Osteoblast (primary cell): ENCODE measurements at regions not wholly inside any gene's neighbourhood (a gene's known extent, or its start where the extent isn't known, plus 50 kb on each side); places are given as distances from the start of the nearest gene placed in this dataset.

ENCODE experiments used
- DNase-seq: peaks from one replicate; pipeline ENCODE4 v3.0.0; 2011; ENCODE audit warnings: low spot score, mixed read lengths; ENCODE audit not compliant: insufficient read length; ENCODE audit errors: missing footprints
- H2AFZ ChIP-seq: 2 replicates; pipeline ENCODE4 v1.6.0; 2011; ENCODE audit warnings: mild to moderate bottlenecking, low read length
- H3K27ac ChIP-seq: 2 replicates; pipeline ENCODE4 v1.5.1; 2011; ENCODE audit warnings: mild to moderate bottlenecking, low read depth, low read length, moderate library complexity
- H3K27me3 ChIP-seq: 2 replicates; pipeline ENCODE4 v1.6.0; 2012; ENCODE audit warnings: mild to moderate bottlenecking, control low read depth, inconsistent platforms, low read length, moderate library complexity; ENCODE audit not compliant: insufficient read depth
- H3K36me3 ChIP-seq: 2 replicates; pipeline ENCODE4 v1.5.1; 2011; ENCODE audit warnings: mild to moderate bottlenecking, low read length, control low read depth, moderate library complexity; ENCODE audit not compliant: insufficient read depth
- H3K4me1 ChIP-seq: 2 replicates; pipeline ENCODE4 v1.5.1; 2011; ENCODE audit warnings: mild to moderate bottlenecking, low read length, control low read depth, moderate library complexity; ENCODE audit not compliant: insufficient read depth
- H3K4me2 ChIP-seq: 2 replicates; pipeline ENCODE4 v1.6.0; 2011; ENCODE audit warnings: mild to moderate bottlenecking, low read length; ENCODE audit not compliant: insufficient read depth
- H3K4me3 ChIP-seq: fragments of 200-600 bp; sonication (generic); 3 replicates; pipeline ENCODE4 v1.5.1; 2012; ENCODE audit warnings: mild to moderate bottlenecking, low read length, inconsistent platforms; ENCODE audit not compliant: insufficient read depth
- H3K79me2 ChIP-seq: 2 replicates; pipeline ENCODE4 v1.6.0; 2012; ENCODE audit warnings: mild to moderate bottlenecking, low read length, control low read depth, inconsistent platforms; ENCODE audit not compliant: insufficient read depth
- H3K9me3 ChIP-seq: 2 replicates; pipeline ENCODE4 v1.5.1; 2011; ENCODE audit warnings: low read depth, low read length, control low read depth
- H4K20me1 ChIP-seq: 2 replicates; pipeline ENCODE4 v1.6.0; 2012; ENCODE audit warnings: mild to moderate bottlenecking, low read length, control low read depth; ENCODE audit not compliant: insufficient read depth
- TF ChIP-seq, protein P1 (sequence below): IDR thresholded peaks from 2 replicates; pipeline ENCODE4 v1.5.1; 2011; ENCODE audit warnings: mild to moderate bottlenecking, low read depth, low read length, moderate library complexity; ENCODE audit errors: extremely low read depth

- TF ChIP-seq, protein P1, sequence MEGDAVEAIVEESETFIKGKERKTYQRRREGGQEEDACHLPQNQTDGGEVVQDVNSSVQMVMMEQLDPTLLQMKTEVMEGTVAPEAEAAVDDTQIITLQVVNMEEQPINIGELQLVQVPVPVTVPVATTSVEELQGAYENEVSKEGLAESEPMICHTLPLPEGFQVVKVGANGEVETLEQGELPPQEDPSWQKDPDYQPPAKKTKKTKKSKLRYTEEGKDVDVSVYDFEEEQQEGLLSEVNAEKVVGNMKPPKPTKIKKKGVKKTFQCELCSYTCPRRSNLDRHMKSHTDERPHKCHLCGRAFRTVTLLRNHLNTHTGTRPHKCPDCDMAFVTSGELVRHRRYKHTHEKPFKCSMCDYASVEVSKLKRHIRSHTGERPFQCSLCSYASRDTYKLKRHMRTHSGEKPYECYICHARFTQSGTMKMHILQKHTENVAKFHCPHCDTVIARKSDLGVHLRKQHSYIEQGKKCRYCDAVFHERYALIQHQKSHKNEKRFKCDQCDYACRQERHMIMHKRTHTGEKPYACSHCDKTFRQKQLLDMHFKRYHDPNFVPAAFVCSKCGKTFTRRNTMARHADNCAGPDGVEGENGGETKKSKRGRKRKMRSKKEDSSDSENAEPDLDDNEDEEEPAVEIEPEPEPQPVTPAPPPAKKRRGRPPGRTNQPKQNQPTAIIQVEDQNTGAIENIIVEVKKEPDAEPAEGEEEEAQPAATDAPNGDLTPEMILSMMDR = no peak
These were observed 581.9 kb downstream of the TUSC7 start for GRCh38 chr3:117291476-117291875.

DNA sequence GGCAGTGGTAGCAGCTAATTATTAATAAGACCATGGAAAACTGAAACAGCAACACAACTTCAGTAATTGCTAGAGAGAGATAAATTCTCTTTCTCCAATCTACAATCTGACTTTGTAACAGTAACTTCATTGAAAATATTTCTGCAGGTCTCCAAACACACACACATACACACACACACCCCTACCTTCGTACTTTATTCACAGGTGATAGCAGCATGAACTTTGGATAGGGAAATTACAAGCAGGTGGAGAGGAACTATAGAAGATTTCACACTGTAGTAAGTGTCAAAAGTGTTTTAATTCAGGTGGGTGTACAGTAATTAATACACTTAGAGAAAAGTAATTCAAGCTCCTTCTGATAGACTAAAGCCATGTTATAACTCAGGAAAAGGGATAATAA is 587.5 kb downstream of the TUSC7 start:
- Histone ChIP-seq H3K9me3 (no peaks in the 10 kb centered on the region), H3K36me3 (no peaks in the 10 kb centered on the region), H3K4me2 (no peak overlapping the region), H2AFZ (no peak overlapping the region), H3K27ac (no peak overlapping the region), H3K4me3 (no peak overlapping the region), H3K79me2 (no peaks in the 10 kb centered on the region), H4K20me1 (no peaks in the 10 kb centered on the region), H3K4me1 (no peaks in the 10 kb centered on the region), H3K27me3 (no peaks in the 10 kb centered on the region)
- TF ChIP-seq, protein P1 = no peak
- DNase-seq = no peak

More at GRCh38 chr3:117291476-117291875, 581.9 kb downstream of the TUSC7 start:
- Histone ChIP-seq H3K79me2 (no peaks in the 10 kb centered on the region), H3K4me3 (no peak overlapping the region), H3K27ac (no peak overlapping the region), H2AFZ (no peak overlapping the region), H4K20me1 (no peaks in the 10 kb centered on the region), H3K4me2 (no peak overlapping the region), H3K27me3 (no peaks in the 10 kb centered on the region), H3K36me3 (no peaks in the 10 kb centered on the region), H3K9me3 (no peaks in the 10 kb centered on the region), H3K4me1 (no peaks in the 10 kb centered on the region)
- no peak for DNase-seq

GRCh38 chr3:117297541-117297940 is 588.0 kb downstream of the TUSC7 start:
- no peak for DNase-seq
- Histone ChIP-seq H3K36me3 (no peaks in the 10 kb centered on the region), H3K4me1 (no peaks in the 10 kb centered on the region), H3K4me3 (no peak overlapping the region), H3K4me2 (no peak overlapping the region), H3K79me2 (no peaks in the 10 kb centered on the region), H3K27me3 (no peaks in the 10 kb centered on the region), H2AFZ (no peak overlapping the region), H3K27ac (no peak overlapping the region), H4K20me1 (no peaks in the 10 kb centered on the region), H3K9me3 (no peaks in the 10 kb centered on the region)
- TF ChIP-seq, protein P1 = no peak

- no peak overlapping the region for H3K4me3 ChIP-seq
- H3K4me1 ChIP-seq = no peaks in the 10 kb centered on the region
- H4K20me1 ChIP-seq = no peaks in the 10 kb centered on the region
- TF ChIP-seq, protein P1 = no peak
- H3K27me3 ChIP-seq = no peaks in the 10 kb centered on the region
- H3K9me3 ChIP-seq = no peaks in the 10 kb centered on the region
- no peak for DNase-seq
- no peaks in the 10 kb centered on the region for H3K36me3 ChIP-seq
- no peak overlapping the region for H3K4me2 ChIP-seq
- no peak overlapping the region for H2AFZ ChIP-seq
- H3K79me2 ChIP-seq = no peaks in the 10 kb centered on the region
- H3K27ac ChIP-seq = no peak overlapping the region
These were observed 588.7 kb downstream of the TUSC7 start for GRCh38 chr3:117298273-117298672.
